ENCODE measurements at regions not wholly inside any gene's neighbourhood (a gene's known extent, or its start where the extent isn't known, plus 50 kb on each side); places are given as distances from the start of the nearest gene placed in this dataset.

GRCh38 chr4:18518098-18518497 lies 496.5 kb upstream of the LCORL start:
- ChIA-PET CTCF (no interaction called here), POLR2A (no interaction called here)
- no peaks in the 10 kb centered on the region for H3K9me3 ChIP-seq (ENCODE audit: control insufficient read depth, insufficient read depth, low read length)
- DNase-seq (ENCODE audit: low read depth, low spot score), result no peak
- H3K4me3 ChIP-seq (ENCODE audit: low read depth, low read length), result no peak overlapping the region
- no peak for TF ChIP-seq CTCF (IDR thresholded peaks at IDR 0.05; ENCODE audit: low read depth, low read length)
- no peak overlapping the region for H3K27ac ChIP-seq (ENCODE audit: low read depth, low read length)
- no peaks in the 10 kb centered on the region for H3K27me3 ChIP-seq (ENCODE audit: control insufficient read depth, insufficient read depth, low read length)

GRCh38 chr4:18513861-18514260 lies 492.3 kb upstream of the LCORL start:
- no peak overlapping the region for H3K27ac ChIP-seq (ENCODE audit: low read depth, low read length)
- ChIA-PET CTCF (no interaction called here), POLR2A (no interaction called here)
- no peaks in the 10 kb centered on the region for H3K9me3 ChIP-seq (ENCODE audit: control insufficient read depth, insufficient read depth, low read length)
- no peak for DNase-seq (ENCODE audit: low read depth, low spot score)
- no peak overlapping the region for H3K4me3 ChIP-seq (ENCODE audit: low read depth, low read length)
- no peak for TF ChIP-seq CTCF (IDR thresholded peaks at IDR 0.05; ENCODE audit: low read depth, low read length)
- H3K27me3 ChIP-seq (ENCODE audit: control insufficient read depth, insufficient read depth, low read length), result no peaks in the 10 kb centered on the region

- no peaks in the 10 kb centered on the region for H3K9me3 ChIP-seq (ENCODE audit: control insufficient read depth, insufficient read depth, low read length)
- CTCF ChIA-PET, result no interaction called here
- DNase-seq (ENCODE audit: low read depth, low spot score), result no peak
These were observed 491.2 kb upstream of the LCORL start for GRCh38 chr4:18512718-18513117.

GRCh38 chr4:18511727-18512126 lies 490.2 kb upstream of the LCORL start:
- CTCF ChIA-PET, result no interaction called here
- POLR2A ChIA-PET, result no interaction called here
- H3K27me3 ChIP-seq (ENCODE audit: control insufficient read depth, insufficient read depth, low read length), result no peaks in the 10 kb centered on the region
- H3K27ac ChIP-seq (ENCODE audit: low read depth, low read length), result no peak overlapping the region
- H3K9me3 ChIP-seq (ENCODE audit: control insufficient read depth, insufficient read depth, low read length), result no peaks in the 10 kb centered on the region
- TF ChIP-seq CTCF (IDR thresholded peaks at IDR 0.05; ENCODE audit: low read depth, low read length), result no peak
- no peak overlapping the region for H3K4me3 ChIP-seq (ENCODE audit: low read depth, low read length)
- DNase-seq (ENCODE audit: low read depth, low spot score), result no peak

More at GRCh38 chr4:18512718-18513117, 491.2 kb upstream of the LCORL start:
- H3K27ac ChIP-seq (ENCODE audit: low read depth, low read length), result no peak overlapping the region
- POLR2A ChIA-PET, result no interaction called here
- no peak overlapping the region for H3K4me3 ChIP-seq (ENCODE audit: low read depth, low read length)
- no peak for TF ChIP-seq CTCF (IDR thresholded peaks at IDR 0.05; ENCODE audit: low read depth, low read length)
- no peaks in the 10 kb centered on the region for H3K27me3 ChIP-seq (ENCODE audit: control insufficient read depth, insufficient read depth, low read length)

- CTCF ChIA-PET, result no interaction called here
- POLR2A ChIA-PET, result no interaction called here
- TF ChIP-seq CTCF (IDR thresholded peaks at IDR 0.05; ENCODE audit: low read depth, low read length), result no peak
- H3K9me3 ChIP-seq (ENCODE audit: control insufficient read depth, insufficient read depth, low read length), result no peaks in the 10 kb centered on the region
- no peaks in the 10 kb centered on the region for H3K27me3 ChIP-seq (ENCODE audit: control insufficient read depth, insufficient read depth, low read length)
- DNase-seq (ENCODE audit: low read depth, low spot score), result no peak
- H3K4me3 ChIP-seq (ENCODE audit: low read depth, low read length), result no peak overlapping the region
- H3K27ac ChIP-seq (ENCODE audit: low read depth, low read length), result no peak overlapping the region
These were observed 487.2 kb upstream of the LCORL start for GRCh38 chr4:18508786-18509185.
